ENCODE measurements at regions not wholly inside any gene's neighbourhood (a gene's known extent, or its start where the extent isn't known, plus 50 kb on each side); places are given as distances from the start of the nearest gene placed in this dataset.

GRCh38 chr2:194332799-194333490, 1324.1 kb upstream of the SLC39A10 start:
- no peak for TF ChIP-seq CTCF (conservative IDR thresholded peaks at IDR 0.05; ENCODE audit: low read length)
- no peak for TF ChIP-seq EZH2phosphoT487 (IDR thresholded peaks at IDR 0.05; ENCODE audit: borderline replicate concordance)
